HG02981 (cell line): ENCODE measurements at regions not wholly inside any gene's neighbourhood (a gene's known extent, or its start where the extent isn't known, plus 50 kb on each side); places are given as distances from the start of the nearest gene placed in this dataset.

Source experiments
- ATAC-seq: cut with Tn5 transposase; IDR thresholded peaks from one replicate; pipeline ENCODE4 v1.9.1; 2021; ENCODE audit warnings: mild to moderate bottlenecking, moderate library complexity; ENCODE audit not compliant: unreplicated experiment

- no peak for ATAC-seq
Measured at GRCh38 chr20:6576726-6577125, 190.8 kb upstream of the BMP2 start.

GRCh38 chr20:6575912-6576401 lies 191.5 kb upstream of the BMP2 start:
- ATAC-seq: no peak

GRCh38 chr20:6566821-6567220 lies 200.7 kb upstream of the BMP2 start:
- ATAC-seq: no peak

- ATAC-seq: no peak
Measured at GRCh38 chr20:6562111-6562510, 205.4 kb upstream of the BMP2 start.

GRCh38 chr20:6560978-6561377 lies 206.5 kb upstream of the BMP2 start:
- ATAC-seq: no peak

- ATAC-seq: no peak
Measured at GRCh38 chr20:6559791-6560190, 207.7 kb upstream of the BMP2 start.

- ATAC-seq: no peak
Measured at GRCh38 chr20:6558341-6558740, 209.1 kb upstream of the BMP2 start.

GRCh38 chr20:6533761-6534479 lies 233.6 kb upstream of the BMP2 start:
- ATAC-seq: no peak

GRCh38 chr20:6533351-6533750 lies 234.1 kb upstream of the BMP2 start:
- no peak for ATAC-seq

GRCh38 chr20:6530779-6531315 lies 236.6 kb upstream of the BMP2 start:
- ATAC-seq: no peak

GRCh38 chr20:6530254-6530653 lies 237.2 kb upstream of the BMP2 start:
- no peak for ATAC-seq

GRCh38 chr20:6525447-6526303 lies 241.8 kb upstream of the BMP2 start:
- ATAC-seq: no peak

- no peak for ATAC-seq
Measured at GRCh38 chr20:6524305-6524704, 243.2 kb upstream of the BMP2 start.

- ATAC-seq: no peak
Measured at GRCh38 chr20:6519556-6519955, 247.9 kb upstream of the BMP2 start.

GRCh38 chr20:6515261-6515660 lies 252.2 kb upstream of the BMP2 start:
- no peak for ATAC-seq

GRCh38 chr20:6513599-6513998 lies 253.9 kb upstream of the BMP2 start:
- no peak for ATAC-seq

GRCh38 chr20:6509374-6509773 lies 258.1 kb upstream of the BMP2 start:
- no peak for ATAC-seq

GRCh38 chr20:6506906-6507305 lies 260.6 kb upstream of the BMP2 start:
- ATAC-seq: no peak

GRCh38 chr20:6504826-6505225 lies 262.7 kb upstream of the BMP2 start:
- ATAC-seq: no peak

GRCh38 chr20:6504179-6504578 lies 263.3 kb upstream of the BMP2 start:
- ATAC-seq: no peak

- ATAC-seq: no peak
Measured at GRCh38 chr20:6502999-6503398, 264.5 kb upstream of the BMP2 start.

GRCh38 chr20:6502219-6502618 lies 265.3 kb upstream of the BMP2 start:
- ATAC-seq: no peak
